ENCODE measurements at regions not wholly inside any gene's neighbourhood (a gene's known extent, or its start where the extent isn't known, plus 50 kb on each side); places are given as distances from the start of the nearest gene placed in this dataset.
"Not testable (repeated sequence)": the region's sequence is repeated elsewhere in the genome, so short reads cannot be mapped to it uniquely, and the experiment has no call there.

- no peak for DNase-seq
Observed at GRCh38 chr3:70736009-70736408, 423.6 kb upstream of the MDFIC2 start.

GRCh38 chr3:70734756-70735155 is 422.3 kb upstream of the MDFIC2 start:
- no peak for DNase-seq

GRCh38 chr3:70731046-70731445 is 418.6 kb upstream of the MDFIC2 start:
- DNase-seq = no peak

- DNase-seq = no peak
Observed at GRCh38 chr3:70729845-70730244, 417.4 kb upstream of the MDFIC2 start.

- no peak for DNase-seq
Observed at GRCh38 chr3:70728311-70728710, 415.9 kb upstream of the MDFIC2 start.

- no peak for DNase-seq
Observed at GRCh38 chr3:70726961-70727360, 414.5 kb upstream of the MDFIC2 start.

- DNase-seq = no peak
Observed at GRCh38 chr3:70726096-70726938, 413.9 kb upstream of the MDFIC2 start.

- no peak for DNase-seq
Observed at GRCh38 chr3:70722018-70722417, 409.6 kb upstream of the MDFIC2 start.

GRCh38 chr3:70716832-70717231 is 404.4 kb upstream of the MDFIC2 start:
- DNase-seq = no peak

GRCh38 chr3:70712449-70713082 is 400.1 kb upstream of the MDFIC2 start:
- DNase-seq = no peak

GRCh38 chr3:70703305-70704102 is 391.1 kb upstream of the MDFIC2 start:
- DNase-seq = no peak

GRCh38 chr3:70702132-70702531 is 389.7 kb upstream of the MDFIC2 start:
- DNase-seq = no peak

GRCh38 chr3:70684701-70685100 is 372.3 kb upstream of the MDFIC2 start:
- DNase-seq = no peak

GRCh38 chr3:70675810-70676209 is 363.4 kb upstream of the MDFIC2 start:
- not testable (repeated sequence) for DNase-seq

- DNase-seq = no peak
Observed at GRCh38 chr3:70658513-70659310, 346.3 kb upstream of the MDFIC2 start.

- DNase-seq = no peak
Observed at GRCh38 chr3:70657454-70657853, 345.0 kb upstream of the MDFIC2 start.

- DNase-seq = no peak
Observed at GRCh38 chr3:70647823-70648222, 335.4 kb upstream of the MDFIC2 start.

GRCh38 chr3:70647094-70647493 is 334.7 kb upstream of the MDFIC2 start:
- no peak for DNase-seq

- DNase-seq = no peak
Observed at GRCh38 chr3:70646635-70647034, 334.2 kb upstream of the MDFIC2 start.

GRCh38 chr3:70640481-70640880 is 328.0 kb upstream of the MDFIC2 start:
- DNase-seq = no peak

GRCh38 chr3:70635301-70635700 is 322.9 kb upstream of the MDFIC2 start:
- DNase-seq = no peak

GRCh38 chr3:70631716-70632307 is 319.4 kb upstream of the MDFIC2 start:
- no peak for DNase-seq
